Hepatocyte (in vitro differentiated cells): ENCODE measurements at regions not wholly inside any gene's neighbourhood (a gene's known extent, or its start where the extent isn't known, plus 50 kb on each side); places are given as distances from the start of the nearest gene placed in this dataset.

Source experiments
- DNase-seq: peaks from one replicate; pipeline ENCODE4 v3.0.0-alpha.2; 2016; ENCODE audit warnings: low spot score
- H2AFZ ChIP-seq: fragments of 200-600 bp; sonication (generic); 2 replicates; pipeline ENCODE4 v1.6.0; 2016; ENCODE audit warnings: antibody characterized with exemption, mild to moderate bottlenecking
- H3K27ac ChIP-seq: fragments of 200-600 bp; sonication (generic); 2 replicates; pipeline ENCODE4 v1.5.1; 2016; ENCODE audit warnings: mild to moderate bottlenecking
- H3K27me3 ChIP-seq: fragments of 200-600 bp; sonication (generic); 2 replicates; pipeline ENCODE4 v1.6.1; 2016
- H3K36me3 ChIP-seq: fragments of 200-600 bp; sonication (generic); replicated peaks from 2 replicates; pipeline ENCODE4 v1.5.1; 2016; ENCODE audit warnings: low read depth; ENCODE audit not compliant: insufficient read depth
- H3K4me1 ChIP-seq: fragments of 200-600 bp; sonication (generic); 2 replicates; pipeline ENCODE4 v1.5.1; 2016; ENCODE audit warnings: mild to moderate bottlenecking, moderate library complexity; ENCODE audit not compliant: insufficient read depth
- H3K4me2 ChIP-seq: fragments of 200-600 bp; sonication (generic); 2 replicates; pipeline ENCODE4 v1.6.0; 2016
- H3K4me3 ChIP-seq: fragments of 200-600 bp; sonication (generic); 2 replicates; pipeline ENCODE4 v1.5.1; 2016; ENCODE audit warnings: mild to moderate bottlenecking
- H3K79me2 ChIP-seq: fragments of 200-600 bp; sonication (generic); 2 replicates; pipeline ENCODE4 v1.6.0; 2017; ENCODE audit warnings: mild to moderate bottlenecking
- H3K9me2 ChIP-seq: fragments of 200-600 bp; sonication (generic); replicated peaks from 2 replicates; pipeline ENCODE4 v1.6.0; 2017; ENCODE audit warnings: mild to moderate bottlenecking; ENCODE audit not compliant: insufficient read depth
- H3K9me3 ChIP-seq: fragments of 200-600 bp; sonication (generic); 2 replicates; pipeline ENCODE4 v1.5.1; 2016; ENCODE audit warnings: low read depth, mild to moderate bottlenecking
- H4K20me1 ChIP-seq: fragments of 200-600 bp; sonication (generic); 2 replicates; pipeline ENCODE4 v1.6.0; 2016; ENCODE audit warnings: mild to moderate bottlenecking; ENCODE audit not compliant: insufficient read depth, poor library complexity, severe bottlenecking
- EZH2 ChIP-seq: fragments of 200-600 bp; sonication (generic); IDR thresholded peaks from 2 replicates; pipeline ENCODE4 v1.6.1; 2016; ENCODE audit warnings: antibody characterized with exemption, mild to moderate bottlenecking, borderline replicate concordance
- EZH2phosphoT487 ChIP-seq: fragments of 200-600 bp; sonication (generic); IDR thresholded peaks from one replicate; pipeline ENCODE4 v1.6.1; 2018; ENCODE audit warnings: antibody characterized with exemption, mild to moderate bottlenecking, low read depth, moderate library complexity; ENCODE audit not compliant: unreplicated experiment, severe bottlenecking
- WGBS: methylation state at CpG from one replicate; pipeline ENCODE4 v1.1.6; 2016; ENCODE audit warnings: low lambda C conversion rate; ENCODE audit errors: missing lambda C conversion rate; 5-methylcytosine and 5-hydroxymethylcytosine counted together
- TF ChIP-seq, protein P1 (sequence below): fragments of 200-600 bp; sonication (generic); IDR thresholded peaks from 2 replicates; pipeline ENCODE4 v1.5.1; 2016; ENCODE audit warnings: antibody characterized with exemption, mild to moderate bottlenecking; ENCODE audit not compliant: poor library complexity

DNA sequence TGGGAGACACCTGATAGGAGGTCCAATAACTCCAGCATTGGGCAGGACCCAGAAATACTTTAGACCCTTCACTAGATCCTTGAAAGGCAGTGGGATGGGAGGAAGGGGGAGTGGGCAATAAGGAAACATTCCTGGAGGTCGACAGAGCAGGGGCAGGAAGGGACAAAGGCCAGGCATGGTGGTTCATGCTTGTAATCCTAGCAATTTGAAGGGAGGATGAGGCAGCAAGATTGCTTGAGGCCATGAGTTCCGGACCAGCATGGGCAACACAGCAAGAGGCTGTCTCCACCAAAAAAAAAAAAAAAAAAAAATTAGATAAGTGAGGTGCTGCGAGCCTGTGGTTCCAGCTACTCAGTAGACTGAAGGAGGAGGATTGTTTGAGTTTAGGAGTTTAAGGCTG, 134.9 kb downstream of the JCAD start:
- Histone ChIP-seq H3K27me3 (no peaks in the 10 kb centered on the region), H4K20me1 (no peaks in the 10 kb centered on the region), H3K36me3 (no peaks in the 10 kb centered on the region), H3K27ac (no peak overlapping the region), H3K4me1 (no peaks in the 10 kb centered on the region), H3K79me2 (no peaks in the 10 kb centered on the region), H3K9me2 (no peaks in the 10 kb centered on the region), H3K4me3 (no peak overlapping the region), H2AFZ (no peak overlapping the region), H3K4me2 (no peak overlapping the region), H3K9me3 (no peaks in the 10 kb centered on the region)
- DNase-seq, result no peak
- 85% methylated on average over 3 of the region's 3 CpGs for WGBS
- TF ChIP-seq EZH2, result no peak
- TF ChIP-seq, protein P1, sequence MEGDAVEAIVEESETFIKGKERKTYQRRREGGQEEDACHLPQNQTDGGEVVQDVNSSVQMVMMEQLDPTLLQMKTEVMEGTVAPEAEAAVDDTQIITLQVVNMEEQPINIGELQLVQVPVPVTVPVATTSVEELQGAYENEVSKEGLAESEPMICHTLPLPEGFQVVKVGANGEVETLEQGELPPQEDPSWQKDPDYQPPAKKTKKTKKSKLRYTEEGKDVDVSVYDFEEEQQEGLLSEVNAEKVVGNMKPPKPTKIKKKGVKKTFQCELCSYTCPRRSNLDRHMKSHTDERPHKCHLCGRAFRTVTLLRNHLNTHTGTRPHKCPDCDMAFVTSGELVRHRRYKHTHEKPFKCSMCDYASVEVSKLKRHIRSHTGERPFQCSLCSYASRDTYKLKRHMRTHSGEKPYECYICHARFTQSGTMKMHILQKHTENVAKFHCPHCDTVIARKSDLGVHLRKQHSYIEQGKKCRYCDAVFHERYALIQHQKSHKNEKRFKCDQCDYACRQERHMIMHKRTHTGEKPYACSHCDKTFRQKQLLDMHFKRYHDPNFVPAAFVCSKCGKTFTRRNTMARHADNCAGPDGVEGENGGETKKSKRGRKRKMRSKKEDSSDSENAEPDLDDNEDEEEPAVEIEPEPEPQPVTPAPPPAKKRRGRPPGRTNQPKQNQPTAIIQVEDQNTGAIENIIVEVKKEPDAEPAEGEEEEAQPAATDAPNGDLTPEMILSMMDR, result no peak
- no peak for TF ChIP-seq EZH2phosphoT487

DNA sequence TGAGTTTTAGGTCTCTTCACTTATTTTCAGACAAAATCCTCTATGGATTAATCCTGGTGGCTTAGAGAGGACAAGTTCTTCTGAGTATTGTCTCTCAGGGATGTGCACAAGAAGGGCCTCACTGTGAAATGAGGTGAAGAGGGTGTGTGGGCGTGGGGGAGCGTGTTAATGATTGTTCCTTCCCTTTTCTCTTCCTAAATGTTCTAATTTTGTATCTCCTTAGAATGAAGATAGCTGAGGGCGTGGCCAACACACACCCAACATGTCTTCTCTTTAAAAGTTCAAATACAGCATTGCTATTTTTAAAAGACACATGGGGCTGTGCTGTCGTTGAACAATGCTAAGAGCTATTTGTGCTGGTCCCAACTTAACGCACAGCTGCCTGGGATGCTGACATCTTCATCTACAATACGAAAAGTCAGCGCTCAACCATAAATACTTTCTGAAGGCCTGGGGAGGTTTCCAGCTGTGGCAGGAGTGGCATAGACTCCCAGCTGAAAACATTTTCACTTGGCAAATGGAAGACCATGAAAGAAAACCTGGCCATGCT, 135.9 kb downstream of the JCAD start:
- no peaks in the 10 kb centered on the region for H3K36me3 ChIP-seq
- DNase-seq, result no peak
- H3K27me3 ChIP-seq, result no peaks in the 10 kb centered on the region
- no peaks in the 10 kb centered on the region for H3K79me2 ChIP-seq
- no peaks in the 10 kb centered on the region for H3K9me3 ChIP-seq
- H3K4me3 ChIP-seq, result no peak overlapping the region
- H4K20me1 ChIP-seq, result no peaks in the 10 kb centered on the region
- no peak for TF ChIP-seq EZH2
- TF ChIP-seq EZH2phosphoT487, result no peak
- TF ChIP-seq, protein P1, result no peak
- no peak overlapping the region for H2AFZ ChIP-seq
- no peak overlapping the region for H3K4me2 ChIP-seq
- H3K4me1 ChIP-seq, result no peaks in the 10 kb centered on the region
- WGBS, result 91% methylated on average over 7 of the region's 7 CpGs
- no peaks in the 10 kb centered on the region for H3K9me2 ChIP-seq
- H3K27ac ChIP-seq, result no peak overlapping the region

DNA sequence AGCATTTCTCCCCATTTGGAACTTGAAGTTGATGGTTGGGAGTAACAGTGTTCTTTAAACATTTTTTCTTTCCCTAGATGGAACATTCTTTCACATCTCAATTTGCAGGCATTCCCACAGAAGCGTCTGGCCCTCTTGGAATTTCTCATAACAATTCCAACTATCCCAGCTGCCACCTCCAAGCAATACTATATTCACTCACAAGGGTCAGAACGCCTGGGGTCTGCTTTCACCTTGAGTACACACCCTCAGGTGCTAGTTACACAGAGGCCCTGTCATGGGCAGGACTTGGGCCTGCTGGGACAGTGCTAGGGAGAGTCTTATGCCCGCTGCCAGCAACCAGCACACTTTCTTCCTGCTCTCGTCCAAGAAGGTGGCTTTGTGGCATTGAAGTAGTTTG, 136.5 kb downstream of the JCAD start:
- 65% methylated on average over 4 of the region's 4 CpGs for WGBS
- Histone ChIP-seq H3K36me3 (no peaks in the 10 kb centered on the region), H3K9me2 (no peaks in the 10 kb centered on the region), H3K79me2 (no peaks in the 10 kb centered on the region), H3K4me2 (no peak overlapping the region), H3K27ac (no peak overlapping the region), H3K27me3 (no peaks in the 10 kb centered on the region), H3K4me3 (no peak overlapping the region), H2AFZ (no peak overlapping the region), H3K9me3 (no peaks in the 10 kb centered on the region), H3K4me1 (no peaks in the 10 kb centered on the region), H4K20me1 (no peaks in the 10 kb centered on the region)
- TF ChIP-seq, protein P1, result no peak
- TF ChIP-seq EZH2phosphoT487 (no peak), EZH2 (no peak)
- no peak for DNase-seq

DNA sequence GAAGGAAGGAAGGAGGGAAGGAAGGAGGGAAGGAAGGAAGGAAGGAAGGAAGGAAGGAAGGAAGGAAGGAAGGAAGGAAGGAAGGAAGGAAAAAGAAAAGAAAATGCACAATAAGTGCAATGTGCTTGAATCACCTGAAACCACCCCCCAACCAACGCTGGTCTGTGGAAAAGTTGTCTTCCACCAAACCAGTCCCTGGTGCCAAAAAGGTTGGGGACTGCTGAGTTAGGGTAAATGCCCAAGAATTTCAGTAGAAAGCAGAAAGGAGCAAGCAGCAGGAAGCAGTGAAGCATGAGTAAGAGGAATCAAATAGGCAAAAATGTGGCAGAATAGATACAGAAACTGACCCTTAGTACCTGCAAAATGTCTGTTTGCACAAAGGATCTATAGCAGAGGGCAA, 137.2 kb downstream of the JCAD start:
- 67% methylated on average over 1 of the region's 1 CpG for WGBS
- no peaks in the 10 kb centered on the region for H3K27me3 ChIP-seq
- H3K4me1 ChIP-seq, result no peaks in the 10 kb centered on the region
- no peak overlapping the region for H3K27ac ChIP-seq
- no peaks in the 10 kb centered on the region for H3K36me3 ChIP-seq
- DNase-seq, result no peak
- no peaks in the 10 kb centered on the region for H3K9me2 ChIP-seq
- no peak overlapping the region for H3K4me3 ChIP-seq
- H2AFZ ChIP-seq, result no peak overlapping the region
- no peaks in the 10 kb centered on the region for H3K79me2 ChIP-seq
- TF ChIP-seq EZH2 (no peak), EZH2phosphoT487 (no peak)
- TF ChIP-seq, protein P1, result no peak
- no peaks in the 10 kb centered on the region for H3K9me3 ChIP-seq
- H3K4me2 ChIP-seq, result no peak overlapping the region
- H4K20me1 ChIP-seq, result no peaks in the 10 kb centered on the region
